Epithelial cell of proximal tubule (primary cell): ENCODE measurements at regions not wholly inside any gene's neighbourhood (a gene's known extent, or its start where the extent isn't known, plus 50 kb on each side); places are given as distances from the start of the nearest gene placed in this dataset.
A peak's percentile ranks its signal among the peaks of the same experiment; 100 is the strongest.

Experiments
- DNase-seq: peaks from one replicate; pipeline ENCODE4 v3.0.0-alpha.2; 2011; ENCODE audit warnings: low read depth
- H3K4me3 ChIP-seq: 2 replicates; pipeline ENCODE4 v1.5.1; 2011; ENCODE audit warnings: low read depth, mild to moderate bottlenecking, low read length
- TF ChIP-seq, protein P1 (sequence below): conservative IDR thresholded peaks from 2 replicates; pipeline ENCODE4 v1.5.1; 2012; ENCODE audit warnings: low read depth, mild to moderate bottlenecking, low read length

DNA sequence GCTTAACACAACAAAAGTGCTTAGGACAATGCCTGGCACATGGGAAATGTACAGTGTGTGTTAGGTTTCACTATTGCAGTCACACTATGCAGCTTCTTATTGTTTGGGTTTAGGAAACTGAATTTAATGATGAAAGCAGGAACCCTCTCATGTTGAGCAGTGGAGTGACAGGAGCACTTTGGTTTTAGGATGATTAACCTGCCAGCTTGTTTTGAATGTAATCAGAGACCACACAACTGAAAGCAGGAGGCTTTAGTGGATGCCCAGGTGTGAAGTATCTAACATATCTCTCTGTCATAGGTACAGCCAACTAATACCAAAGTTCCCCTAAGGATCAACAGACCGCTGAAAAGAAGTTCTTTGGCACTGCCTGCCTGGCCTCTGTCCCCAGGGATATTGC lies 406.9 kb upstream of the USP24 start:
- DNase-seq: no peak
- TF ChIP-seq, protein P1, sequence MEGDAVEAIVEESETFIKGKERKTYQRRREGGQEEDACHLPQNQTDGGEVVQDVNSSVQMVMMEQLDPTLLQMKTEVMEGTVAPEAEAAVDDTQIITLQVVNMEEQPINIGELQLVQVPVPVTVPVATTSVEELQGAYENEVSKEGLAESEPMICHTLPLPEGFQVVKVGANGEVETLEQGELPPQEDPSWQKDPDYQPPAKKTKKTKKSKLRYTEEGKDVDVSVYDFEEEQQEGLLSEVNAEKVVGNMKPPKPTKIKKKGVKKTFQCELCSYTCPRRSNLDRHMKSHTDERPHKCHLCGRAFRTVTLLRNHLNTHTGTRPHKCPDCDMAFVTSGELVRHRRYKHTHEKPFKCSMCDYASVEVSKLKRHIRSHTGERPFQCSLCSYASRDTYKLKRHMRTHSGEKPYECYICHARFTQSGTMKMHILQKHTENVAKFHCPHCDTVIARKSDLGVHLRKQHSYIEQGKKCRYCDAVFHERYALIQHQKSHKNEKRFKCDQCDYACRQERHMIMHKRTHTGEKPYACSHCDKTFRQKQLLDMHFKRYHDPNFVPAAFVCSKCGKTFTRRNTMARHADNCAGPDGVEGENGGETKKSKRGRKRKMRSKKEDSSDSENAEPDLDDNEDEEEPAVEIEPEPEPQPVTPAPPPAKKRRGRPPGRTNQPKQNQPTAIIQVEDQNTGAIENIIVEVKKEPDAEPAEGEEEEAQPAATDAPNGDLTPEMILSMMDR: no peak
- no peak overlapping the region for H3K4me3 ChIP-seq

DNA sequence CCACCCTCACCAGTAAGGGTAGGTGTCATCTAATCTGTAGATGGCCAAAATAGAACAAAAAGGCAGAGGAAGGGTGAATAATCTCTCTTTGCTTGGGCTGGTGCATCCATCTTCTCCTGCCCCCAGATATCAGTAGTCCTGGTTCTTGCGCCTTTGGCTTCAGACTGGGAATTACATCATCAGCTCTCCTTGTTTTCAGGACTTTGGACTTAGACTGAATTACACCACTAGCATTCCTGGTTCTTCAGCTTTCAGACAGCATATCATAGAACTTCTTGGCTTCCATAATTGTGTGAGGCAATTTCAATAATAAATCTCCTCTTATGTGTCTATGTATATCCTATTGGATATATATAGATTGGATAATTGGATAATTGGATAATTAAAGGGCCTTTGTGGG lies 403.0 kb upstream of the USP24 start:
- no peak overlapping the region for H3K4me3 ChIP-seq
- TF ChIP-seq, protein P1: no peak
- no peak for DNase-seq

DNA sequence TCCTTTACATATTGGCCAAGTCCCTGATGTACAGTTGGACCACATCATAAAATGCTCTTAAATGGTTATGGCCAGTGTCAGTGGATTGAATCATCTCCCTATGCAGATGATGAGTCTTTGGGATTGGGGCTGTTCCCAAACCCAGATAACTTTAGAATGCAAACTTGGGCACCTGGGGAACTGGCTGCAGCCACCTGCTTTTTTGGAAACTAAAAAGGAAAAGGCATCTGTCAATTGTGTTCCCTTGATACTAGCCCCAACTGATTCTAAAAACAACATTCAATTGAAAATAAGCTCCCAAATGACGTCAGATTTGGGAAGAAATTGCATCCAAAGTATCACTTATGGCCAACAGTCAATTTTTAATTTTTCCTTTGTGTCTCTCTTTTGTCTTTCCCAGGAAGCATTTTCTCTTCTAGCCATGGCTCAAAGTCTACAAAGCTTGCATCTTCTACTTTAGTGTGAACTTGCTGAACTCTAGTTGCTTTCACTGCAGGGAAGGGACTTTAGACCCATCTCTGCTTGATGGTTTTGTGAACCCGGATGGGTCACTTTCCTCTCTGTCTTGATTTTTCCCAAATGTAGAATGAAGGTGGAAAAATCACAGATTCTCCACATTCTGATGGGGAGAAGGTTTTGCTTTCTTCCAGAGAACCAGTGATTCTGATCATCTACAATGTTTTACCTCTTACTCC lies 402.3 kb upstream of the USP24 start:
- TF ChIP-seq, protein P1: no peak
- H3K4me3 ChIP-seq: no peak overlapping the region
- no peak for DNase-seq

DNA sequence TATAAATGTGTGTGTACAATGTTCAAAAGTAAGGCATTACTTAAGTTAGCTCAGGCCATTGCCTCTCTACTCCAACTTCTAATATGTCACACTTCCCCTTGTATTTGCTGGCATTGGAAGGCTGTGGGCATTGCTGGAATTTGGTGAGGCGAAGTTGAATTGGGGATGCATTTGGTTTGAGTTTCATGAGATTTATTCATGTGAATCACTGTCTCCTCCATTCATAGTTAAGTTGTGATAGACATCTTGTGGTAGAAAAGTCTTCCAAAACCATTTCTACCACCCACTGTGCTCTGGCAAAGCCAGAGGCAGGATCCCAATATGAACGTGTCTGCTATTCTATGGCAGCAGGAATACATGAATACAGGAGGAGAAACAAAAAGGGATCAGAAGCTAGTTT lies 397.8 kb upstream of the USP24 start:
- TF ChIP-seq, protein P1: no peak
- no peak for DNase-seq
- H3K4me3 ChIP-seq: no peak overlapping the region

DNA sequence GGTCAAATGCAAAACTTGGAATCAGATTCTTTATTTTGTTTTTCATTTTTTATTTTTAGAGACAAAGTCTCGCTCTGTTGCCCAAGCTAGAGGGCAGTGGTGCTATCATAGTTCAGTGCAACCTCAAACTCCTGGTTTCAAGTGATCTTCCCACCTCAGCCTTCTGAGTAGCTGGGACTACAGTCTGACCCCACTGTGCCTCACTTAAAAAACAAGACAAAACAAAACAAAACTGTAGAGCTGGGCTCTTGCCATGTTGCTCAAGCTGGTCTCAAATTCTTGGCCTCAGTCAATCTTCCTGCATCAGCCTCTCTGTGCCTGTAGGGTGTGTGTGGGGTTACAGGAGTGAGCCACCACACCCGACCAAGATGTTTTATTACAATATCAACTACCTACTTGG lies 396.0 kb upstream of the USP24 start:
- TF ChIP-seq, protein P1: peak; percentile 30
- DNase-seq: no peak
- H3K4me3 ChIP-seq: no peak overlapping the region

DNA sequence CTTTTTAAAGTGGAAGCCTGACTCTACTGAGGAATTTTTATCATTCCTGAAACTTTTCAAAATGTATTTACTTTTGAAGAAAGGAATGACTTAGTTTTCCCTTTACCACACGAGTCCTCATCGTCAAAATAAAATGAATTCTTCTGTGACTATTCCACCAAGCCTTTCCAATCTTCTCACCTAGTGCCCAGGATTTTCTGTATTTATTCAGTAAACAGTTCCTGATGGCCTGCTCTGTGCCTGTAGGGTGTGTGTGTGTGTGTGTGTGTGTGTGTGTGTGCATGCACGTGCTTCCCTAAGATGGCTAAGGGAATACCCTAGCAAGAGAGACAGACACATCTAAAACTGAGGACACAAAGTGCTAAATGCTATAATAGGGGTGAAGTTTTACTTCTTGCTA lies 395.0 kb upstream of the USP24 start:
- H3K4me3 ChIP-seq: no peak overlapping the region
- no peak for DNase-seq
- TF ChIP-seq, protein P1: no peak

DNA sequence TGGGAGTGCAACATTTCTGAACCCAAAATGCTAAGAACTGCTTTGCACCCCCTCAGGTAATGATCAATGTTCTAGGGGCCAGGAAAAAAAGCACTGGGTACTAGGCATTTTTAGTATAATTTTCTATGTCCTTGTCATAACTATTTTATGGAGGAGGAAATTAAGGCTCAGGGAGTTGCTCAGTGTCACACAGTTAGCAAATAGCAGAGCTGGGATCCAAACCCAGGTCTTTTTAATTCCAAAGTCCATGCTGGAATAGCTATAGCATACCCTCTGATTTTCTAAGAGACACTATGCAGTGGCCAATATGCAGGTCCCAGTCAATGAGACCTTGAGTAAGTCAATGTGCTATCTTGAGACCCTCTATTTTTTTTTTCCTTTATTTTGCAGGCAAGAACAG lies 394.5 kb upstream of the USP24 start:
- no peak overlapping the region for H3K4me3 ChIP-seq
- TF ChIP-seq, protein P1: no peak
- no peak for DNase-seq
